ENCODE measurements at regions not wholly inside any gene's neighbourhood (a gene's known extent, or its start where the extent isn't known, plus 50 kb on each side); places are given as distances from the start of the nearest gene placed in this dataset.
A peak's percentile ranks its signal among the peaks of the same experiment; 100 is the strongest.

DNA sequence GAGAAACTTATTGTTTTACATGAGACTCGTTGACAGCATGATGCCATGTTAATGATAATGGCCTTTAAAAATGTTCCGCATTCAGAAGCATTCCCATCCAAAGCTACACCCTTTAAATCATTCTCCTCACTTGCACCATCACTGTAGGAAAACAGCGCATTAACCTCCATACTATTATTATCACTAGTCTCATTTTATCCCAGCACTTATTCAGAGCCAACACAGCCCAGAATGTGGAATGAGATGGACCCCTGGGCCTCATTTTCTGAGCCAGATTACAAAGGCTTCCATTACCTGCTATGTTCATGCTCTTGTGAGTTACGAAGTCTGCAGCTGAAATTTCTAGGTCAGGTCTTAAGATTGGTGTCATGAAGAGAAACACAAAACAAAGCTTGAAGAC lies 159.4 kb downstream of the HS3ST3A1 start:
- TF ChIP-seq, protein P1, sequence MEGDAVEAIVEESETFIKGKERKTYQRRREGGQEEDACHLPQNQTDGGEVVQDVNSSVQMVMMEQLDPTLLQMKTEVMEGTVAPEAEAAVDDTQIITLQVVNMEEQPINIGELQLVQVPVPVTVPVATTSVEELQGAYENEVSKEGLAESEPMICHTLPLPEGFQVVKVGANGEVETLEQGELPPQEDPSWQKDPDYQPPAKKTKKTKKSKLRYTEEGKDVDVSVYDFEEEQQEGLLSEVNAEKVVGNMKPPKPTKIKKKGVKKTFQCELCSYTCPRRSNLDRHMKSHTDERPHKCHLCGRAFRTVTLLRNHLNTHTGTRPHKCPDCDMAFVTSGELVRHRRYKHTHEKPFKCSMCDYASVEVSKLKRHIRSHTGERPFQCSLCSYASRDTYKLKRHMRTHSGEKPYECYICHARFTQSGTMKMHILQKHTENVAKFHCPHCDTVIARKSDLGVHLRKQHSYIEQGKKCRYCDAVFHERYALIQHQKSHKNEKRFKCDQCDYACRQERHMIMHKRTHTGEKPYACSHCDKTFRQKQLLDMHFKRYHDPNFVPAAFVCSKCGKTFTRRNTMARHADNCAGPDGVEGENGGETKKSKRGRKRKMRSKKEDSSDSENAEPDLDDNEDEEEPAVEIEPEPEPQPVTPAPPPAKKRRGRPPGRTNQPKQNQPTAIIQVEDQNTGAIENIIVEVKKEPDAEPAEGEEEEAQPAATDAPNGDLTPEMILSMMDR (IDR thresholded peaks at IDR 0.05) = no peak
- H3K4me3 Mint-ChIP-seq = no peak overlapping the region
- H3K9me3 Mint-ChIP-seq = peaks cover 4% of the 10 kb centered on the region
- H3K27me3 Mint-ChIP-seq (ENCODE audit: low read depth, poor library complexity) = peaks cover 3% of the 10 kb centered on the region
- no peaks in the 10 kb centered on the region for H3K36me3 Mint-ChIP-seq (ENCODE audit: low read depth)
- peaks cover 36% of the 10 kb centered on the region for H3K4me1 Mint-ChIP-seq
- no peak for DNase-seq
- H3K27ac Mint-ChIP-seq = no peak overlapping the region

DNA sequence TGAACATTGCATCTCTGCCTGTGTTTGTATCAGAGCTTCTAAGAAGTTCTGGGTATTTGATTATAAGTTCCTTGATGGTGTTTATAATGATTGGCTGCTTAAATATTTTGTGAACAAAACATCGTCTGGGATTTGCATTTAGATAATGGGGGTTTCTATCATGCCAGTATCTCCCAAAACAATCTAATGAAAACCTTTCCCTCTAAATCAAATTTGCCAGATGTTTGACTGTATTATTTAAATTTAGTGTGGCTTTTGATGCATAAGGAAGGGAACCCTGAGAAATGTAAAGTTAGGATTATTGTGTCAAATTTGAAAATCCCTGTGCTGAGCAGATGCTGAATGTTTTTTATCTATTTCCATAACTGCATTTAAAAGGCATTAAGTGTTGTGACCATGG lies 159.9 kb downstream of the HS3ST3A1 start:
- Mint-ChIP-seq H3K27ac (no peak overlapping the region), H3K4me1 (peaks cover 41% of the 10 kb centered on the region), H3K9me3 (peaks cover 4% of the 10 kb centered on the region), H3K4me3 (no peak overlapping the region), H3K27me3 (ENCODE audit: low read depth, poor library complexity) (peaks cover 3% of the 10 kb centered on the region), H3K36me3 (ENCODE audit: low read depth) (no peaks in the 10 kb centered on the region)
- no peak for DNase-seq
- TF ChIP-seq, protein P1 (IDR thresholded peaks at IDR 0.05) = no peak

DNA sequence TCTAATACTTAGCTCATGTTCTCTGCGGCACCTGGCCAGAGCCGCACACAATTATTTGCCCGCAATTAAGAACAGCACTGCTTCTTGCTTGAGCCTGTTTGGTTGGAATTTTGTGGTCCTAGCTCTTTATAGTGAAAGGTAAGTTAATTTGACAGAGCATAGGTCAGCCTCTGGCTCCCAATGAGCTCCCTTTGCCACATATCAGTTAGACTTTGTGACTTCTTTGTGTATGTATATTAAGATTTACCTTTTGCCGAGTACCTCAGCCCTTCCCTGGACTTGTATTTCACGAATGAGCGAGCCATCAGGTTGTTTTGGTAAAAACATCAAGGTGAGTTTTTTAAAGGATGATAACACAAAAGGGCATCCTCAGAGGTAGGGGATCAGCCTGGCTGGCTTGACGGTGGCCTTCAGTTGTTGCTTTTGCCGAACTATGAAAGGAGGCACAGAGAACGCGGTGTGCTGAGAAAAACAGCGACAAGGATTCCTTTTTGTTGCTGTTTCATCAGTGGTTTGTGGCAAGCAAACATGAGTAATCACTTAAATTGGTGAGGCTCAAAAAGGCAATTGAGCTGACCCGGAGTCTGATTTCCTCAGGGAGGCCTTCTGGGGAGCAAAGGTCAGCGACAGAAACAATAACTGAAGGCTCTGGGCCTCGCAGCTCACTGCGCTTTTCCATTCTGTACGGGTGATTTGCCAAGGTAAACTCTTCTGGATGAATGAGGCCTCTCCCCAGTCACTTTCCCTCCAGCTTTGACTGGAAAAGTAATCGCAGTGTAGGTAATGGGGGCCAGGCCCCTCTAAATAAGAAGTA lies 163.6 kb downstream of the HS3ST3A1 start:
- H3K4me1 Mint-ChIP-seq = peaks cover 49% of the 10 kb centered on the region
- peak overlapping the region; percentile 95 for H3K27ac Mint-ChIP-seq
- H3K36me3 Mint-ChIP-seq (ENCODE audit: low read depth) = no peaks in the 10 kb centered on the region
- DNase-seq = peak; percentile 55
- peaks cover 19% of the 10 kb centered on the region for H3K9me3 Mint-ChIP-seq
- H3K4me3 Mint-ChIP-seq = peak overlapping the region; percentile 59
- TF ChIP-seq, protein P1 (IDR thresholded peaks at IDR 0.05) = no peak
- H3K27me3 Mint-ChIP-seq (ENCODE audit: low read depth, poor library complexity) = peaks cover 3% of the 10 kb centered on the region

GRCh38 chr17:13435230-13435629 lies 166.5 kb downstream of the HS3ST3A1 start:
- no peak overlapping the region for H3K4me3 Mint-ChIP-seq
- TF ChIP-seq, protein P1 (IDR thresholded peaks at IDR 0.05) = no peak
- peaks cover 46% of the 10 kb centered on the region for H3K4me1 Mint-ChIP-seq
- H3K9me3 Mint-ChIP-seq = peaks cover 25% of the 10 kb centered on the region
- H3K27ac Mint-ChIP-seq = no peak overlapping the region
- no peak for DNase-seq
- H3K27me3 Mint-ChIP-seq (ENCODE audit: low read depth, poor library complexity) = peaks cover 3% of the 10 kb centered on the region
- no peaks in the 10 kb centered on the region for H3K36me3 Mint-ChIP-seq (ENCODE audit: low read depth)

DNA sequence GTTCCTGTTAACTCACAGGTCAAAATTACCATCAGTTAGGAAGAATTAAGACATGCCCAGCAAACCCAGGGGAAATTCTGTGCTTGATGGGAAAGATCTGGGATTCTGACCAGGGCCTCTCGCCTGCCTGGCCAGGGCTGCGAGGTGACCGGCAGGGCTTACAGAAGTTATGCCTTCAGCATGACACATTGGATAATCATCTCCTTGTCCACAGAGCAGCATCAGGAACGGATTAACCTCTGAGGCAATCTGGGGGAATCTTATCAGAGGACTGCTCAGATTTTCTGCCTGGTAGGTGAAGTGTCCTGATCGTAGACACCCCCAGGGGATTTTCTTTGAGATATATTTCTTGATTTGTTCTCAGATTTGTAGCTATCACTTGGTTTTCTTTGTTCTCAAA lies 172.5 kb downstream of the HS3ST3A1 start:
- peak; percentile 12 for DNase-seq
- H3K36me3 Mint-ChIP-seq (ENCODE audit: low read depth) = no peaks in the 10 kb centered on the region
- H3K4me3 Mint-ChIP-seq = no peak overlapping the region
- peak overlapping the region; percentile 88 for H3K27ac Mint-ChIP-seq
- H3K4me1 Mint-ChIP-seq = peaks cover 25% of the 10 kb centered on the region
- no peaks in the 10 kb centered on the region for H3K27me3 Mint-ChIP-seq (ENCODE audit: low read depth, poor library complexity)
- TF ChIP-seq, protein P1 (IDR thresholded peaks at IDR 0.05) = no peak
- H3K9me3 Mint-ChIP-seq = peaks cover 15% of the 10 kb centered on the region

DNA sequence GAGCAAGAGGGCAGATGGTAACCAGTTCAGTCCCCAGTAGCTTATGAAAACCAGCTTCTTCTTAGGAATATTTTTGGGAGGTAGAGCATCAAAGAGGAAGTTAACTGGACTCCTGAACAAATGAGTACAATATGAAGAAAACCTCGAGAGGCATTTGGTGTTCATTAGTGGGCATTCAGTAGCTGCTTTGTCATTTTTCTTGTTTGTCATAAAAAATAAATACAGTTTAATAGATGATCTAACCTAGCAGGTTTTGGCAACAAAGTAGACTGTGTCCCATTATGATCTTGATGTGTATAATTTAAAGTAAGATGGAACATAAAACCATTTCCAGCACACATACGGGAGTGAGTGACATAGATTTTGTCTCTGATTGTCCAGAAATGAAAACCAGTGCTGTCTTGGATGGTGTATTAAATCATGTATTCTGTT lies 173.1 kb downstream of the HS3ST3A1 start:
- peaks cover 9% of the 10 kb centered on the region for H3K9me3 Mint-ChIP-seq
- TF ChIP-seq, protein P1 (IDR thresholded peaks at IDR 0.05) = no peak
- H3K36me3 Mint-ChIP-seq (ENCODE audit: low read depth) = no peaks in the 10 kb centered on the region
- H3K27ac Mint-ChIP-seq = peak overlapping the region; percentile 88
- no peaks in the 10 kb centered on the region for H3K27me3 Mint-ChIP-seq (ENCODE audit: low read depth, poor library complexity)
- no peak overlapping the region for H3K4me3 Mint-ChIP-seq
- H3K4me1 Mint-ChIP-seq = peaks cover 25% of the 10 kb centered on the region
- no peak for DNase-seq
